ENCODE measurements at regions not wholly inside any gene's neighbourhood (a gene's known extent, or its start where the extent isn't known, plus 50 kb on each side); places are given as distances from the start of the nearest gene placed in this dataset.

DNA sequence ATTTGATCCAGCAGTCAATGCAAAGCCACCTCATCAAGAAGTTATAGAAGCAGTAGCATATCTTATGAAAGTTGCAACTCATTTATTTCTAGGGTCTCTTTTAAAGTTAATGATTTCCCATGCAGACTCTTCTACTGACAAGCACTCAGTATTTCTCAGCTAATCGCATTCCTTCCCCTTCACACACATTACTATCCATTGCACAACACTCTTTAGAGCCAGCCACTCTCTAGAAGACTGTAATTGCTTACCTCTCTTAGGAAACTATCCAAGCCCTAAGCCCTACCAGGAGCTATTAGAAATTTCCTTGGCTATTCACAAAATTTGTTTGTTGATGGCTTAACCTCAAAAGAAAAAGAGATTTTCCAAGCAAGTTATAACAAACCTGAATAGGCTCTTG lies 106.0 kb downstream of the ADAMTS1 start:
- no peak for DNase-seq (ENCODE audit: low read depth in 3 of 3)

DNA sequence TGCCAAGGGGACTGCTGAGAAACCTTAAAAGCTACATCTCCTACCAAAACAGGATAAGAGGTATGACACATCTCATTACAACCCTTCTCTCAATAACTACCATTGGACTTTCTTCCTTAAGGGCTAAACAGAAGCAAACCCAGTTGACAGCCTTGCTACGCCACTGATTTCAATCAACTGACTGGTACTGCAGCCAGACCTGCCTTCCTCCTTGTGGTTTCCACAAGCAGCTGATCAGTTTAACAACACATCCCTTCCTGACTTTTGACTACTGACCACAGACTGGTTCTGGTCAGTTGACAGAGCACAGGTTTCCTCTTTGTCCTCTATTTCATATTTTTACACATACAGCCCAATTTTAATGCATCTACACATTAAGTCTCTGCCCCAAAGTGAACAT lies 108.8 kb downstream of the ADAMTS1 start:
- DNase-seq (ENCODE audit: low read depth in 3 of 3): no peak

DNA sequence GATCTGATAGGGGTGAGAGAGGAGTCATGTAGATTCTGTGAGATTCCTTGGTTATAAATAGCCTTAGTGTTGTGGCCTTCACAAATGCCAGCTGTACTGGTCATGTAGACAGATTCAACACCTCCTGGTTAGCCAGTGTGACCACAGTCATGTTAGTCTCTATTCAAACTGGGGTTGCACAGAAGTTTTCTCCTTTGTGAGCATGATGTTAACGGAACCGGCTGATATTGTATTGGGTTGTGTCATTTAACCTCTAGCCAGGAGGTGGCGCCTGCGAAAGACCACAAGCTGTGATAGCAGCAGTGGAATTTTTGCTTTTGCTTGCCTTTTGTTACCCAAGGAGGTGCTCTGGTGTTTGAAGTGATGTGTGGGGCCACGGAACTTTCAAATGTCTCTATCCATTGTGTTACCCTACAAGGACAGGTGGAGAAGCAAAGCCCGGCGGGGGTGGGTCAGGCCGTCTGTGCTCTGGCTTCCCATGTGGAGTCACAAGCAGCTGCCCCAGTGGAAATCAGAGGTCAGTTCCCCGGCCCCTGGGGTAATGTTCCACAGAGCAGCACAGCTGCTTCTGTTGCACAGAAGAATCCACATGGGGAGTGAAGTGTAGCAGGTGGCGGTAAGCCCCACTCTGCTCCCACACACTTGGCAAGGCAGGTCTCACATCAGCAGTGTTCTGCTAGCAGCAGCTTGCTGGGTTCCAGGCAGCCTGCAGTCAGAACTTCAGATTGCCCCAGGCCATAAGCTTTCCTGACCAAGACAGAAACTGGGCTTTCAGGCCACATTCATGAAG lies 112.6 kb downstream of the ADAMTS1 start:
- DNase-seq (ENCODE audit: low read depth in 3 of 3): peak in 1 of 3 experiments; percentile 14

DNA sequence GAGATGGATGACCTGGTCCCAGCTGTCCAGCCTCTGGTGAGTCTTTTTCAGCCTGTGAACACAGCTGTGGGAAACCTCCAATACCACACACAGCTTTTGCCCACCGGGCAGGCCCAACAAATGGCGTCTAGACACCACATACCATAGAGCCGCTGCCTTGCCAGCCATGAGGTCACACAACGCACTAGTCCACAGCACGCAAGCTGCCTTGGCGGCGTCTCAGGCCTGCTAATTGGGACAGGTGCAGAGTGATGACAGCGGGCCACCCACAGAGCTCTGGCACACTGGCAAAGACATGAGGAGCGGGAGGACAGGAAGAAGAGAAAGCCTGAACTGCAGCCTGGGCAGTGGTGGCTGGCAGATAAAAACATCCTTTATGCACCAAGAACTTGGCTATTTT lies 125.5 kb downstream of the ADAMTS1 start:
- no peak for DNase-seq (ENCODE audit: low read depth in 3 of 3)

DNA sequence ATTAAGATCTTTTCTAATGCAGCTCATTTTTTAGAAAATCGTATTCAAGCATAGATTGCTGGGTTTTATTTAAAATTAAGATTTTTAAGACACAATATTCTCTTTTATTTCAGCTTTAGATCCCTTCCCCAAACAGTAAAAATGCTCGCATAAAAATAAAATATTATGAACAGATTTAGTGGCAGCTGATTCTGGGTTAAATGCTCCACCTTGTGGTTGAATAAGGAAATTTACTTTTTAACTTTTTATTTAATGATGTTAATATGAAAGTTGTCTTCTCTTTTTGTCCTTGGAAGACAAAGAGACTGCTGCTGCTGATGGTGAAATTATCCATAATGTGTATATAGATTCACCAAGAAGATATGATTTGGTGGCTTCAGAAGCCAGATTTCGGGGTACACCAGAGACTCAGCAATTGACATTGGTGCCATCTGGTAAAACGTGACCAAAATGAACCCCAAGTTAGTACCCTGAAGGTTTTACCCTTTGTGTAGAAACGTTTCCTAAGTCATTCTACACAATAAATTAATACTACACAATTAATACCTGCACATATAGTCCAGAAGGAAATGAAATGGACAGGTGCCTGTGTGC lies 128.0 kb downstream of the ADAMTS1 start:
- DNase-seq (ENCODE audit: low read depth in 3 of 3): no peak

DNA sequence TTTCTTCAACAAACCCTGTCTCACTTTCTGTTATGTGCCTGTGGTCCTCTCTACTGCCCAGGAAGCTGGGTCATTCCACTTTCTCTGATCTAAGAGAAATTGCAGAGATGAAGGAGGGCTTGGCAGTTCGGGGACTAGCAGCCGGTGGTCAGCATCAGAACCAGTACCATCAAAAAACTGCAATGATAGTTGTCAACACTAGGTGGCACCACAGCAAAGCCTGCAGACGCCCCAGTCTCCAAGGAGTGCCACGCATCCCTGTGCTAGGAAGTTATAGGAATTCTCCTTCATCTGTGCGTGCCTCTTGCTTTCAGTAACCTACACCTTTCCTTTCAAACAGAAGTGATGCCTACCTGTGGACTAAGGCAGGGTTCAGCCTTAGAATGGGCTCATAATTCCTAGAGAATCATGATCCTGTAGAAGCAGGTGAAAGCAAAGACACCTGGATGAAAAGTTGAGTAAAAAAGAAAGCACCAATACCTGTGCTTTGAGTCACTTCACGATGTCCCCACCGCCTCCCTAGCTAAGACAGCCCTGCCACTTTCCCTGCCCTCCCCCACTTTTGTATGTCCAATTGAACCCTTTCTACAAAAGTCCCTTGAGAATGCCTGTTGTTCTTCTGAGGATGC lies 129.2 kb downstream of the ADAMTS1 start:
- no peak for DNase-seq (ENCODE audit: low read depth in 3 of 3)

DNA sequence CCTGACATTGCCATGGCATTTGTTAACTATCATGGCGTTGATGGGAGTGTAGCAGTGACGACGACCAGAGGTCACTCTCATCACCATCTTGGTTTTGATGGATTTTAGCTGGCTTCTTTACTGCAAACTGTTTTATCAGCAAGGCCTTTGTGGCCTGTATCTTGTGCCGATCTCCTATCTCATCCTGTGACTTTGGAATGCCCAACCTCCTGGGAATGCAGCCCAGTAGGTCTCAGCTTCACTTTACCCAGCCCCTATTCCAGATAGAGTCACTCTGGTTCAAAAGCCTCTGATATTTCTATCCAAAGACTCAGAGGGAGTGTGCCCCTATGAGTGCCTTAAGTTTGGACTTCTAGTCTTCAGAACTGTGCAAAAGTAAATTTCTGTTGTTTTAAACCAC lies 130.1 kb downstream of the ADAMTS1 start:
- DNase-seq (ENCODE audit: low read depth in 3 of 3): no peak

DNA sequence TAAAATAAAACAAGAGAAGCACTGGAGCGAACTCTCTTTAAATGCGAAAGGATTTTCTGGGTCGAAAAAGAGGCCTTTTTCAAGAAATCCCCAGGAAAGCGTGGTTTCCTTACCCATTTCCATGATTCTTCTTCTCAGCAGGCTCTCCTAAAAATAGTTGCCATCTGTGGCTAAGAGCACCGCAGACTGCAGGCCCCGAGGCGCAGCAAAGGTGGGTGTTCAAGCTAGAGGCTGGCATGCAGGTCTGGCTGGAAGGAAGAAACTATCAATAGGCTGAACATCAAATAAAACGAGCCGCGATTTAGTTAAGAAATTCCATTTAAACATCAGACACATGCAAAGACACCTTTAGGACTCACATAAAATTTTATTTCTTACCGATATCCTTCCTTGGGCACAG lies 135.1 kb downstream of the ADAMTS1 start:
- DNase-seq (ENCODE audit: low read depth in 3 of 3): no peak

DNA sequence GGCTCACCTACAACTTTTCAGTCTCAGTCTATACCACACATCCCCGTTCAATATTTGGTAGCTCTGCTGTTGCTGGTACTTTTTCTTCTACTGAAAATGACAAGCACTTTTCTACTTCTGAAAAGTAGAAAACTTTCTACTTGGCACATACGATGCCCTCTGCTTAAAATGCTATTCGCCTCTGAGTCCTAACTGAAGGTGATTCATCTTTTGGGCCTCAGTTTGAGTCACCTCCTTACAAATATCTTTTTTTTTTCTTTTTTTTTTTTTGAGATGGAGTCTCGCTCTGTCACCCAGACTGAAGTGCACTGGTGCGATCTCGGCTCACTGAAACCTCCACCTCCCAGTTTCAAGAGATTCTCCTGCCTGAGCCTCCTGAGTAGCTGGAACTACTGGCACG lies 136.0 kb upstream of the CYYR1 start:
- DNase-seq (ENCODE audit: low read depth in 3 of 3): no peak

DNA sequence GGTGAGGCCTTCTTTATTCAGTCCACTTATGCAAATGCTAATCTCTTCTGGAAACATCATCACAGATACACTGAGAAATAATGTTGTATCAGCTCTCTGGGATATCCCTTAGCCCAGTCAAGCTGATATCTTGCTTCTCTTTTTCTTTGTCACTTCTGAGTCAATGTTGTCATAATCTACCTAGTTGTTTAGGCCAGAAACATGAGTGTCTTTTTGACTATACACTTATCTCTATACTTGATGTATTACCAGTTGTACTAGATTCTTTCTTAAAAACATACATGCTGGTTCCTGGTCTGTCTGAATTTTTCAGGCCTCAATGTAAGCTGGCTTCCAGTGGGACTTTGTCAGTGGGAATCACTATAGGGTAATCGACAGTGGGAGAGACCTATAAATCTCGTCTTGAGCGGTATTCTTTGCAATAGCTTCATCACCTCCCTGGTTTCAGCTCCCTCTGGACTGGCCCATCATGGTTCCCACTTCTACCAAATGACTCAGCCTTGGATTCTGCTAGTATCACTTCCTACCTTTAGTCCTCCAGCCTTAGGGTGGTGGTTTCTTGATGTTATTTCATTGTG lies 135.2 kb upstream of the CYYR1 start:
- no peak for DNase-seq (ENCODE audit: low read depth in 3 of 3)

DNA sequence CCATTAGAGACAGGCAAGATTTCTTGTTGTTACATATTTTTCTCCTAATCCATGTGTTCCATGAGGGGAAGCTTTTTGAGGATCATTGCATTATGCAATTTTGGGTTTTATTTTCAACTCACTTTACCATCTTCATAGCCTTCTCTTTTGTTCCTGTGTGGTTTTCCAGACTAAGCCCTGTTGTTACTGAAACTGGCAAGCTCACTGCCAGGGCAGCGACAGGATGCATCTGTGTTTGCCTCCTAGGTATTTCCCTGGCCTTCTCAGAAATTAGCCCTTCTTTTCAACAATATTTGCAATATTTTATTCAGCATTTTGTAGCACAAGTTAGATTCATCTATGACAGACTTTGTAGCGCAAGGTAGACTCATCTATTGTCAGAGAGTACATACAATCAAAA lies 134.2 kb upstream of the CYYR1 start:
- no peak for DNase-seq (ENCODE audit: low read depth in 3 of 3)

DNA sequence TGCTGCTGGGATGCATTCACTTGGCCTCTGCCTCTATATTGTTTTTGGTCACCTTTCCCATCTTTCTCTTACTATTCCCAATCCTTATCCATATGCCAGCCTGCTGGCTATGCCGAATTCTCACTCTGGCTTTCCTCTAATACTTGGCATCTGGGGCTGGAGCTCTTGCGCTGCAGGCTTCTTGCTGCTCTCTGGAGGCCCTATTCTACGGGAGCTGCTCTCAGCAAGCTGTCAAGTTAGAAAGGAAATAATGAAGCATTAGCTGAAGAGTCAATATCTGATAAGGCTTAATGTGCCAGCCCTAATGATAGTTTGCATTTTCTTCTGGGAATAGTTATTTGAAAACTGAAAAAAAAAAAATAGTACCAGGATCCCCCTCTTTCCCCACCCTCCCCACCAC lies 125.3 kb upstream of the CYYR1 start:
- no peak for DNase-seq (ENCODE audit: low read depth in 3 of 3)

DNA sequence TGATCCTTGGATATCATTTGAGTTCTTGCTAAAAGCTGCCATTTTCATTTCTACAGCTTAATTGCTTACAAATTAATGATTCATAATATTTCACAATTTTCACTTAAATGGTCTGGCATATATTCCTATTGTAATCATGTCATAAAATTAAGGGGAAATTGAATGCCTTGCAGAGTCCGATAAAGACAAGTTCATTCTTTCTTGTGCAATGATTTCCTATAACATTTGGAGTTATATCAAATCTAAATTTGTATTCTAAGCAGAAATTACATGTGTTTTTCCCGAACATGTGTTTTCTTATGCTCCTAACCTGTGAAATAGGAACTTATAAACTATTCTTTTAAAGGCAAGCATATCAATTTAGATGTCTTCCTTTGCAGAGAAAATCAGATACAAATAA lies 118.3 kb upstream of the CYYR1 start:
- no peak for DNase-seq (ENCODE audit: low read depth in 3 of 3)

DNA sequence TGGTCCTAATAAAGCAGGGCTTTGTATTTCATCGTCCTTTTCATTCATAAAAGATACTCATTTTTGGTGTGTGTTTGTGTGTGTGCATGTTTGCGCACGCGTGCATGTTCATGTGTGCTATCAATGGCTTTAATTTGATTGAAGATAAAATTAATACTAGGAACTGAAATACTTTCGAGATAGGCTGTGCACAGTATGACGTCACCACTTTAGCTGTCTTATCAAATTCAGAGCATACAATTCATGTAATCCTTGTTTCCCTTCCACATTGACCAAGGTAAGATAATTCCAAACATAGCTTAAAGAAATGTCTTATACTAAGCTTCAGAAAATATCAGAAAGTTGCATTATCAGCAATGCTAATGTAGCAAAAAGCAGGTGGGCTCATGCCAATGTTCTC lies 113.6 kb upstream of the CYYR1 start:
- DNase-seq (ENCODE audit: low read depth in 3 of 3): no peak

DNA sequence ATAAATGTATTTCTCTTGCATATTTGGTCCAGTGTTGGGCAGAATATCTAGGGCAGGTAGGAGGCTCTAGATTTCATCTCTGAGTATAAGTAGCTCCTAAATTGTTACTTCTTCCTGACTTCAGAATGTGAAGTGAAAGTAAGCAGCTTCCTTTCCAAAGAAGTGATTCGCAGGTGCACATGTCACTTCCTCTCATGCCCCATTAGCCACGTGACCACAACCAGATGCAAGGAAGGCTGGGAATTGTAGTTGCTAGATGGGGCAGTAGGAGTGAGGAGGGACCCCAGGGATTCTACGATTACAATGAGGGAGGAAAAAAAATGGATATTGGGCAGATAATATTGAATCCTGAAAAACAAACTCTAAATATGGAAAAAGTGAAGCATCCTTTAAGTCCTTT lies 113.2 kb upstream of the CYYR1 start:
- DNase-seq (ENCODE audit: low read depth in 3 of 3): peak in 1 of 3 experiments; percentile 13

DNA sequence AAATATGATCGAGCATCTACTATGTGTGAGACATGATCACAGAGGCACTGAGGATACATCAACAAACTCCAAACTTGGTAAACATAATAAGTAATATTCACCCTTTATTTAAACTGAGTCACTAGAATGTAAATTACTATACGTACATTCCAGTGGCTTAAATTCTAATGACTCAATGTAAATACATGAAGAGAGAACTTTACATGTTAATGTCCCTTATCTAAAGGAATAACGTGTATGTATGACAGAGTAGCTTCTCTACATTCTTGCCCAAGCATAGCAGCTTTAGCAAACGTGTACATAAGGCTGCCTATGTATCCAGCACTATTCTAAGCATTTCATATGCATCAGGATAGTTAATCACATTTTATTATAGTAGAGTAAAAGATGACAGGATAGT lies 111.8 kb upstream of the CYYR1 start:
- DNase-seq (ENCODE audit: low read depth in 3 of 3): no peak

DNA sequence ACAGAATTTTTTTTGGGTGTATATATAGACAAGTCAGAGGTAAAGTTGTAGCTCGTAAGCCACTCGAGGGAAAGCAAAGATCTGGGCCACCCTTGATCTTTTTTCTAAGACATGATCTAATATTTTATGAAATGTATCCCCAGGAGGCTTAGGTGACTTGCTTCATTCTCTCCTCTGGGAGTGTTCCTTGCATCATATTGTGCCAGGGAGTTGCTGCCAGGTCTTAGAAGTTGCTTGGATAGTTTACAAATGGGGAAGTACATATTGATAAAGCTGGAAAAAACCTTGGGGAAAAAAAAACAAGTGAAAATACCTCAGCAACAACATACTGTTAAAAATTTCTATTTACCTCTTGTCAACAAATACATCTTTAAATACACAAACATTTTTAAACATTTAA lies 110.9 kb upstream of the CYYR1 start:
- DNase-seq (ENCODE audit: low read depth in 3 of 3): no peak

DNA sequence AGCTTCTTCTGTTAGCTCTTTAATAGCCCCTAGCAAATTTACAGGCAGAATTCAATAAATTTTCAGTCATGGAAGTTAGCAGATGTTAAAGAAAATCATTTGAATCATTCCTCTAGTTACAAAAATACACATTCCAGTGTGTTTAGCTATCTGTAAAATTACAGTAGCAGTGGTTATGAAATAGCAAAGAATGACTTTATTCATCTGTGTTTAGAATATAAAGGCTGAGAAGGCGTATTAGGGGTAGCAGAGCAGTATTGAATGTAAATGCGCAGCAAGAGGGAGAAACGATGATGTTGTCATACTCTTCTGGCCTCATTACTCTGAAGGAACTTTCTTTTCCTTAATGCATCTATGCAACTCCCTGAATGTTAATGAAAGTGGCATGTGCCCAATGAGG lies 106.2 kb upstream of the CYYR1 start:
- no peak for DNase-seq (ENCODE audit: low read depth in 3 of 3)

DNA sequence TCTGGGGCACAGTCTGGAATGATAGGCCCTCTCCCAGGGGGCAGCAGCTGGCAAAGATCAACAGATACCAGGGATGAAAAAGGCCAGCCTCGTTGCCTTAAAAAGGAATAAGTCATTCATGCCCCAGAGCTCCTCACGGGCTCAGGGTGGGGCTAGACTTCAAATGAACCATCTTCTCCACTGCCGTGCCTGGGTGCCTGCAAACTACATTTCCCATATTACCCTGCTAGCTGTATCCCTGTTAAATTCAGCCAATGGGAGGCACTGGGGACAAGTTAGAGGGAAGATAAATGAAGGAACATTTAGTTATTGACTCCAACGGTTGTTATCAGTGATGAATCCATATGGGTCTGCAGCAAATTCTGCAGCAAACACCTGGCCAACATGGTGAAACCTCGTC lies 101.2 kb upstream of the CYYR1 start:
- no peak for DNase-seq (ENCODE audit: low read depth in 3 of 3)

DNA sequence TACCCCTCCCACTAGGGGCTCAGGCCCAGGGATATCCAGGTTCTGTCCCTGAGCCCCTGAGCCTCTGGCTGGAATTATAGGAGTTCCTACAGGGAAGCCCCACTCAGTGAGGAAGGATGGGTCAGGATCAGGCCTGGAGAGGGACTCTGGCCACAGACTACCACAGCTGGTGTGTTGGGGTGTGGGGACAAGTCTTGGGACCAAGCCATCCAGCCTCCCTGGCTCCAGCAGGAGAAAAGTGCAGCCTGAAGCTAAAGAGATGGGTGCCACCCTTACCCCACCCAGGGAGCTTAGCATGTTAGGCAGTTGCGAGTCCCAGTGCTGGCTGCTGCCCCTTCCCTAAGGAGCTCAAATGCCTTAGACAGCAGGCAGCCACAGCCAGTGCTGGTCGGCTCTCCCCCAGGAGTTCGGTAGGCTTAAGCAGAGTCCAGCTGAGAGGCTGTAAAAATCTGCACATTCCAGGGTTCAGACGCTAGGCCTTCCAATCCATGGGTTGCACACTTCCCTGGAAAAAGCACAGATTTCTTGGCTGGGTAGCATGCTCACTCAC lies 96.2 kb upstream of the CYYR1 start:
- DNase-seq (ENCODE audit: low read depth in 3 of 3): no peak

DNA sequence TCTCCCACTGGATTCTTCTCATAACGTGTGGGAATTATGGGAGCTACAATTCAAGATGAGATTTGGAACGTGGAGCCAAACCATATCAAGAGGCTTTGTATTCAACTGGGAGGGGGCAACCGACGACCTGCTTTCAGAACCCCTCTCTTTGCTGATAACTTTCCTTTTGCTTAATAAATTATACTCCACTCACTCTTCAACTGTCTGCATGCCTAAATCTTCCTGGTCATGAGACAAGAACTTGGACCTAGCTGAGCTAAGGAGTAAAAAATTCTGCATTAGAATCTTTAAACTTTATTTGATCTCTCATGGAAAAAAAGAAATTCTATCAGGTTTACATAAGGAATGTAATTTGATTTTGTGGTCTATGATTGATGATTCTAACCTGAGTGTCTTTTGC lies 86.7 kb upstream of the CYYR1 start:
- DNase-seq (ENCODE audit: low read depth in 3 of 3): no peak

DNA sequence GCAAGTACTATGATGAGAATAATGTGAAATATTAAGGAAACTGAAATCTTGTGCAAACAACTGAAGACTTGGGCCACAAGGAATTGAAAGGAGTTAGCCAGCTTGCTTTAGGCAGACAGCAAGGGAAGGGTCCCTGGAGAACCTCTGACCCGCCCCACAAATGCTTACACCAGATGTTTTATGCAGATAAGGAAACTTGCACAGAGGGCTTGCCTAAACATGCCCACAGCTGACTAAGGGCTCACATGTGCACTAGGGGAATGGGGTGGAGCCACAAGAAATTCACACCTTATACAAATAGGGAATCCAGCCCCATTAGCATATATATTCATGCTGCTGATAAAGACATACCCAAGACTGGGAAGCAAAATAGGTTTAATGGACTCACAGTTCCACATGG lies 86.1 kb upstream of the CYYR1 start:
- DNase-seq (ENCODE audit: low read depth in 3 of 3): no peak

DNA sequence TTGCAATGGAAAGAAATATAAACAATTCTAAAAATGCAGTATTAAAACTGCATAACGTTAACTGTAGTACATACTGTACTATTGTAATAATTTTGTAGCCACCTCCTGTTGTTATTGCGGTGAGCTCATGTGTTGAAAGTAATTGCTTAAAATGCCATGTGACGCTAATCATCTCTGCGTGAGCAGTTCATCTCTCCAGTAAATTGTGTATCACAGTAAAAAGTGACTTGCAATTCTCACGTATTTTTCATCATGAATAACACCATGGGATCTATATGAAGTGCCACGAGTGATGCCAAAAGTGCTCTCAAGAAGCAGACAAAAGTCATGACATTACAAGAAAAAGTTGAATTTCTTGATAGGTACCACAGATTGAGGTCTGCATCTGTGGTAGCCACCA lies 82.4 kb upstream of the CYYR1 start:
- DNase-seq (ENCODE audit: low read depth in 3 of 3): no peak
